ENCODE measurements at regions not wholly inside any gene's neighbourhood (a gene's known extent, or its start where the extent isn't known, plus 50 kb on each side); places are given as distances from the start of the nearest gene placed in this dataset.

- H4K20me1 ChIP-seq (replicated peaks; ENCODE audit: insufficient read depth): no peaks in the 10 kb centered on the region
- peaks cover 22% of the 10 kb centered on the region for H3K4me1 ChIP-seq (ENCODE audit: insufficient read depth)
- no peaks in the 10 kb centered on the region for H3K36me3 ChIP-seq (ENCODE audit: insufficient read depth)
- no peak overlapping the region for H3K27ac ChIP-seq (ENCODE audit: low read depth)
- Mint-ChIP-seq H3K9me3 (no peaks in the 10 kb centered on the region), H3K36me3 (ENCODE audit: low read depth) (no peaks in the 10 kb centered on the region), H3K4me1 (peaks cover 17% of the 10 kb centered on the region), H3K27ac (no peak overlapping the region), H3K27me3 (ENCODE audit: insufficient read depth, low read depth, poor library complexity) (no peaks in the 10 kb centered on the region), H3K4me3 (no peak overlapping the region)
- no peak overlapping the region for H3K4me3 ChIP-seq
- no peak for TF ChIP-seq STAT1 (IDR thresholded peaks at IDR 0.05; ENCODE audit: unreplicated experiment)
- TF ChIP-seq CREB1 (CRISPR knock-in tag; IDR thresholded peaks at IDR 0.05; ENCODE audit: low read depth): no peak
- TF ChIP-seq EZH2 (IDR thresholded peaks at IDR 0.05; ENCODE audit: low read depth, unreplicated experiment): no peak
- no peak for TF ChIP-seq EZH2phosphoT487 (IDR thresholded peaks at IDR 0.05; ENCODE audit: unreplicated experiment)
- no peak for TF ChIP-seq NANOG (IDR thresholded peaks at IDR 0.05; ENCODE audit: borderline replicate concordance)
- TF ChIP-seq REST (IDR thresholded peaks at IDR 0.05; ENCODE audit: unreplicated experiment): no peak
- TF ChIP-seq ETS1 (IDR thresholded peaks at IDR 0.05): no peak
- TF ChIP-seq ZNF331 (CRISPR knock-in tag; IDR thresholded peaks at IDR 0.05; ENCODE audit: low read depth): no peak
- TF ChIP-seq ZNF462 (CRISPR knock-in tag; IDR thresholded peaks at IDR 0.05): no peak
- H3K4me2 ChIP-seq: no peak overlapping the region
- ATAC-seq (no peak), DNase-seq (ENCODE audit: low spot score) (no peak)
- H3K9me2 ChIP-seq (ENCODE audit: insufficient read depth): no peaks in the 10 kb centered on the region
- no peaks in the 10 kb centered on the region for H3K27me3 ChIP-seq (ENCODE audit: insufficient read depth)
- H3K79me2 ChIP-seq (replicated peaks; ENCODE audit: insufficient read depth): no peaks in the 10 kb centered on the region
- no peak overlapping the region for H2AFZ ChIP-seq
- H3F3A ChIP-seq (replicated peaks; ENCODE audit: low read depth): no peaks in the 10 kb centered on the region
Observed at GRCh38 chr5:87015901-87016300, 251.8 kb upstream of the RASA1 start.

All from GM23338 (cell line).